SK-N-SH (cell line): ENCODE measurements at regions not wholly inside any gene's neighbourhood (a gene's known extent, or its start where the extent isn't known, plus 50 kb on each side); places are given as distances from the start of the nearest gene placed in this dataset.
A peak's percentile ranks its signal among the peaks of the same experiment; 100 is the strongest.

Experiments
- CTCF ChIA-PET: fragments of 300-600, 350-600 bp; formaldehyde crosslinking; extraction: SDS; loops from one replicate; lab custom pipeline; 2021; lab: Yijun Ruan, JAX
- POLR2A ChIA-PET: fragments of 350-600 bp; sonication (Branson Sonifier 250); formaldehyde crosslinking; extraction: SDS; loops from one replicate; lab custom pipeline; 2020; ENCODE audit warnings: antibody characterized with exemption, inconsistent platforms; lab: Yijun Ruan, JAX
- DNase-seq: peaks from one replicate; pipeline ENCODE4 v3.0.0; 2012
- H2AFZ ChIP-seq: fragments of 200-600 bp; sonication (generic); 2 replicates; pipeline ENCODE4 v1.8.1; 2016; ENCODE audit warnings: antibody characterized with exemption, mild to moderate bottlenecking, low read depth
- H3F3A ChIP-seq: fragments of 200-600 bp; sonication (generic); replicated peaks from 2 replicates; pipeline ENCODE3; 2016; ENCODE audit warnings: antibody characterized with exemption, mild to moderate bottlenecking; ENCODE audit not compliant: insufficient read depth
- H3K27ac ChIP-seq, 2 experiments: fragments of 200-500 bp in 1 of 2; fragments of 200-600 bp in 1 of 2; sonication (Bioruptor generic) in 1 of 2; sonication (generic), shearing (Covaris generic) in 1 of 2; 2 replicates each; pipeline versions ENCODE4 v1.5.1 to v1.6.1; 2014 to 2016; ENCODE audit warnings: low read depth in 2 of 2, inconsistent platforms in 1 of 2, low read length in 1 of 2, mild to moderate bottlenecking in 1 of 2, mixed read lengths in 1 of 2
- H3K27me3 ChIP-seq: fragments of 200-600 bp; sonication (generic), shearing (Covaris generic); 2 replicates; pipeline ENCODE4 v1.6.1; 2016; ENCODE audit warnings: mixed run types; ENCODE audit not compliant: insufficient read depth
- H3K36me3 ChIP-seq, 2 experiments: fragments of 200-500 bp in 1 of 2; fragments of 200-600 bp in 1 of 2; sonication (Bioruptor generic) in 1 of 2; sonication (generic) in 1 of 2; replicated peaks in 1 of 2; 2 replicates each; pipeline versions ENCODE3 to v1.5.1; 2014 to 2016; ENCODE audit warnings: low read length in 1 of 2, mild to moderate bottlenecking in 1 of 2; ENCODE audit not compliant: insufficient read depth in 2 of 2, control insufficient read depth in 1 of 2
- H3K4me1 ChIP-seq, 2 experiments: fragments of 200-500 bp in 1 of 2; fragments of 200-600 bp in 1 of 2; sonication (Bioruptor generic) in 1 of 2; sonication (generic), shearing (Covaris generic) in 1 of 2; 2 replicates each; pipeline versions ENCODE4 v1.5.1 to v1.6.1; 2014 to 2016; ENCODE audit warnings: low read depth in 1 of 2, low read length in 1 of 2, mixed run types in 1 of 2; ENCODE audit not compliant: insufficient read depth in 2 of 2, control insufficient read depth in 1 of 2
- H3K4me2 ChIP-seq: fragments of 200-600 bp; sonication (generic), shearing (Covaris generic); 2 replicates; pipeline ENCODE4 v1.6.1; 2017; ENCODE audit warnings: mixed run types
- H3K4me3 ChIP-seq, 2 experiments: fragments of 200-500 bp in 1 of 2; fragments of 200-600 bp in 1 of 2; sonication (Bioruptor generic) in 1 of 2; sonication (generic), shearing (Covaris generic) in 1 of 2; 2 replicates each; pipeline versions ENCODE4 v1.5.1 to v1.8.1; 2014 to 2016; ENCODE audit warnings: low read depth in 2 of 2, inconsistent platforms in 1 of 2, low read length in 1 of 2, mild to moderate bottlenecking in 1 of 2, mixed read lengths in 1 of 2, moderate library complexity in 1 of 2
- H3K79me2 ChIP-seq: fragments of 200-600 bp; sonication (generic); 2 replicates; pipeline ENCODE4 v1.8.1; 2017; ENCODE audit warnings: mild to moderate bottlenecking; ENCODE audit not compliant: insufficient read depth
- H3K9ac ChIP-seq: fragments of 200-600 bp; sonication (generic); 2 replicates; pipeline ENCODE4 v1.6.1; 2017; ENCODE audit warnings: mixed run types
- H3K9me2 ChIP-seq: fragments of 200-600 bp; sonication (generic); 2 replicates; pipeline ENCODE4 v1.6.1; 2017; ENCODE audit warnings: mixed run types
- H3K9me3 ChIP-seq: fragments of 200-600 bp; sonication (generic); 2 replicates; pipeline ENCODE4 v1.6.1; 2017; ENCODE audit warnings: mixed run types, mild to moderate bottlenecking, moderate library complexity
- H4K20me1 ChIP-seq: fragments of 200-600 bp; sonication (generic); 2 replicates; pipeline ENCODE4 v1.6.1; 2017; ENCODE audit warnings: mild to moderate bottlenecking, mixed run types; ENCODE audit not compliant: insufficient read depth
- CTCF ChIP-seq: fragments of 200-600 bp; sonication (generic); IDR thresholded peaks from 2 replicates; pipeline ENCODE4 v1.6.1; 2017; ENCODE audit warnings: antibody characterized with exemption, mild to moderate bottlenecking, moderate library complexity
- EP300 ChIP-seq, 2 experiments: IDR thresholded peaks; 2 replicates each; pipeline versions ENCODE4 v1.4.0 to v1.6.1; 2012; ENCODE audit warnings: borderline replicate concordance in 1 of 2, low read depth in 1 of 2, low read length in 1 of 2
- NRF1 ChIP-seq: IDR thresholded peaks from 2 replicates; pipeline ENCODE4 v1.6.1; 2012; ENCODE audit warnings: low read depth, mild to moderate bottlenecking, low read length
- PBX3 ChIP-seq: IDR thresholded peaks from 2 replicates; pipeline ENCODE4; 2012
- RAD21 ChIP-seq: IDR thresholded peaks from 2 replicates; pipeline ENCODE4 v1.6.1; 2012; ENCODE audit warnings: mild to moderate bottlenecking, low read length
- TEAD4 ChIP-seq: IDR thresholded peaks from 2 replicates; pipeline ENCODE4 v1.4.0; 2012; ENCODE audit warnings: mild to moderate bottlenecking, borderline replicate concordance; ENCODE audit not compliant: insufficient read depth
- WGBS: methylation state at CpG from one replicate; pipeline ENCODE4 v1.1.6; 2017; ENCODE audit warnings: low lambda C conversion rate; 5-methylcytosine and 5-hydroxymethylcytosine counted together

GRCh38 chr6:145453376-145453775 is 281.9 kb downstream of the EPM2A start:
- no peak overlapping the region for H3K9ac ChIP-seq
- no peak overlapping the region for H3K4me3 ChIP-seq
- no peak overlapping the region for H2AFZ ChIP-seq
- peak; percentile 9 for DNase-seq
- no peaks in the 10 kb centered on the region for H3K79me2 ChIP-seq
- ChIA-PET POLR2A (no interaction called here), CTCF (interaction anchor here (0.9 to 1.6 kb wide), 6 partner anchors 9 to 136 kb away, joined by 3 to 5 read pairs (median 3); no protein-coding TSS in a partner anchor)
- H4K20me1 ChIP-seq, result no peaks in the 10 kb centered on the region
- H3K9me2 ChIP-seq, result no peaks in the 10 kb centered on the region
- no peak for TF ChIP-seq NRF1
- peak in 1 of 2 experiments; percentile 18; a peak in 1 of 4 replicates for TF ChIP-seq EP300 (IDR thresholded peaks at IDR 0.05; ENCODE audit: borderline replicate concordance in 1 of 2, low read depth in 1 of 2, low read length in 1 of 2)
- peak; percentile 30; the same call in 1 of the 2 replicates for TF ChIP-seq CTCF
- H3K27ac ChIP-seq, result peak overlapping the region in 1 of 2 experiments; percentile 47; a peak in 1 of 4 replicates
- H3K9me3 ChIP-seq, result no peaks in the 10 kb centered on the region
- H3F3A ChIP-seq, result no peaks in the 10 kb centered on the region
- no peaks in the 10 kb centered on the region for H3K27me3 ChIP-seq
- H3K4me2 ChIP-seq, result no peak overlapping the region
- no peaks in the 10 kb centered on the region; a peak in 2 of 4 replicates for H3K4me1 ChIP-seq
- H3K36me3 ChIP-seq, result no peaks in the 10 kb centered on the region

GRCh38 chr6:145454006-145454405 is 281.3 kb downstream of the EPM2A start:
- ChIA-PET CTCF (interaction anchor here (0.9 to 1.6 kb wide), 4 partner anchors 9 to 136 kb away, joined by 3 to 4 read pairs (median 3); no protein-coding TSS in a partner anchor), POLR2A (no interaction called here)
- Histone ChIP-seq H3K36me3 (no peaks in the 10 kb centered on the region), H3K27me3 (no peaks in the 10 kb centered on the region), H3K79me2 (no peaks in the 10 kb centered on the region), H3K9me3 (no peaks in the 10 kb centered on the region), H3K9ac (no peak overlapping the region), H3K27ac (peak overlapping the region in 1 of 2 experiments; percentile 43; a peak in 2 of 4 replicates), H3K9me2 (no peaks in the 10 kb centered on the region), H4K20me1 (no peaks in the 10 kb centered on the region), H3K4me2 (no peak overlapping the region), H3K4me3 (no peak overlapping the region), H3K4me1 (no peaks in the 10 kb centered on the region; a peak in 2 of 4 replicates), H2AFZ (no peak overlapping the region), H3F3A (no peaks in the 10 kb centered on the region)
- DNase-seq, result no peak
- no peak for TF ChIP-seq EP300 (IDR thresholded peaks at IDR 0.05; ENCODE audit: borderline replicate concordance in 1 of 2, low read depth in 1 of 2, low read length in 1 of 2)
- no peak for TF ChIP-seq RAD21
- TF ChIP-seq TEAD4, result no peak
- WGBS, result 67% methylated on average over 2 of the region's 2 CpGs

- Histone ChIP-seq H3K4me1 (no peaks in the 10 kb centered on the region; a peak in 2 of 4 replicates), H3K9ac (no peak overlapping the region), H3K27ac (no peak overlapping the region), H3K9me2 (no peaks in the 10 kb centered on the region), H4K20me1 (no peaks in the 10 kb centered on the region), H3K36me3 (no peaks in the 10 kb centered on the region), H3F3A (no peaks in the 10 kb centered on the region), H3K4me2 (no peak overlapping the region), H2AFZ (no peak overlapping the region), H3K4me3 (no peak overlapping the region), H3K27me3 (no peaks in the 10 kb centered on the region), H3K9me3 (no peaks in the 10 kb centered on the region), H3K79me2 (no peaks in the 10 kb centered on the region)
- POLR2A ChIA-PET, result no interaction called here
- DNase-seq, result no peak
- TF ChIP-seq TEAD4 (no peak), PBX3 (no peak)
- CTCF ChIA-PET, result no interaction called here
Observed at GRCh38 chr6:145457556-145457955, 277.8 kb downstream of the EPM2A start.
